H9 (cell line): ENCODE measurements at regions not wholly inside any gene's neighbourhood (a gene's known extent, or its start where the extent isn't known, plus 50 kb on each side); places are given as distances from the start of the nearest gene placed in this dataset.

Source experiments
- DNase-seq: peaks from one replicate; pipeline ENCODE4 v3.0.0-alpha.2; 2017
- H2AFZ ChIP-seq: one replicate; pipeline ENCODE4 v1.6.1; 2013; ENCODE audit warnings: mild to moderate bottlenecking, low read length, control low read depth, moderate library complexity
- H2AK5ac ChIP-seq: 2 replicates; pipeline ENCODE4 v1.6.1; 2013; ENCODE audit warnings: low read length, control low read depth, mixed read lengths; ENCODE audit not compliant: insufficient read length
- H2BK120ac ChIP-seq: one replicate; pipeline ENCODE4 v1.6.1; 2013; ENCODE audit warnings: low read depth, mild to moderate bottlenecking, low read length, control low read depth, inconsistent platforms; ENCODE audit not compliant: poor library complexity, severe bottlenecking
- H2BK12ac ChIP-seq: 2 replicates; pipeline ENCODE4 v1.6.1; 2013; ENCODE audit warnings: low read length, control low read depth, mixed read lengths, low read depth; ENCODE audit not compliant: insufficient read length
- H2BK15ac ChIP-seq: 2 replicates; pipeline ENCODE4 v1.6.1; 2013; ENCODE audit warnings: low read depth, low read length, control low read depth
- H2BK20ac ChIP-seq: one replicate; pipeline ENCODE4 v1.6.1; 2013; ENCODE audit warnings: low read depth, mild to moderate bottlenecking, low read length, control low read depth, inconsistent platforms; ENCODE audit not compliant: poor library complexity, severe bottlenecking
- H2BK5ac ChIP-seq: 2 replicates; pipeline ENCODE4 v1.6.1; 2013; ENCODE audit warnings: low read length, control low read depth, mixed read lengths; ENCODE audit not compliant: insufficient read length
- H3K14ac ChIP-seq: 2 replicates; pipeline ENCODE4 v1.6.1; 2013; ENCODE audit warnings: low read length, control low read depth; ENCODE audit not compliant: insufficient read depth
- H3K18ac ChIP-seq: 2 replicates; pipeline ENCODE4 v1.6.1; 2013; ENCODE audit warnings: low read depth, mild to moderate bottlenecking, mixed read lengths, low read length, control low read depth; ENCODE audit not compliant: insufficient read length
- H3K23ac ChIP-seq: 2 replicates; pipeline ENCODE4 v1.6.1; 2013; ENCODE audit warnings: low read length, control low read depth, mixed read lengths, low read depth; ENCODE audit not compliant: insufficient read length
- H3K23me2 ChIP-seq: 2 replicates; pipeline ENCODE4 v1.6.1; 2013; ENCODE audit warnings: low read depth, mild to moderate bottlenecking, mixed read lengths, low read length, control low read depth; ENCODE audit not compliant: insufficient read length, poor library complexity, severe bottlenecking
- H3K27ac ChIP-seq: 2 replicates; pipeline ENCODE4 v1.5.1; 2013; ENCODE audit warnings: low read length, control low read depth, mixed read lengths, low read depth; ENCODE audit not compliant: insufficient read length
- H3K27me3 ChIP-seq: 2 replicates; pipeline ENCODE4 v1.6.1; 2013; ENCODE audit warnings: low read length, control low read depth, inconsistent platforms; ENCODE audit not compliant: insufficient read depth
- H3K4ac ChIP-seq: 2 replicates; pipeline ENCODE4 v1.6.1; 2013; ENCODE audit warnings: low read depth, mild to moderate bottlenecking, control low read depth, inconsistent platforms, low read length, moderate library complexity
- H3K4me1 ChIP-seq: 2 replicates; pipeline ENCODE4 v1.6.1; 2013; ENCODE audit warnings: low read length, control low read depth, inconsistent platforms; ENCODE audit not compliant: insufficient read depth
- H3K4me2 ChIP-seq: 2 replicates; pipeline ENCODE4 v1.6.1; 2013; ENCODE audit warnings: low read length, control low read depth, mixed read lengths; ENCODE audit not compliant: insufficient read length, insufficient read depth
- H3K56ac ChIP-seq: 2 replicates; pipeline ENCODE4 v1.6.1; 2013; ENCODE audit warnings: low read depth, mild to moderate bottlenecking, mixed read lengths, low read length, control low read depth; ENCODE audit not compliant: insufficient read length
- H3K79me1 ChIP-seq: 2 replicates; pipeline ENCODE4 v1.6.1; 2013; ENCODE audit warnings: low read depth, mild to moderate bottlenecking, moderate library complexity, low read length, control low read depth, inconsistent platforms; ENCODE audit not compliant: insufficient read depth, poor library complexity, severe bottlenecking
- H3K79me2 ChIP-seq: 2 replicates; pipeline ENCODE4 v1.6.1; 2013; ENCODE audit warnings: low read length, control low read depth, inconsistent platforms; ENCODE audit not compliant: insufficient read depth
- H3K9ac ChIP-seq: 2 replicates; pipeline ENCODE4 v1.6.1; 2013; ENCODE audit warnings: low read length, control low read depth, mixed read lengths; ENCODE audit not compliant: insufficient read length; ENCODE audit errors: extremely low read depth
- H3K9me3 ChIP-seq: one replicate; pipeline ENCODE4 v1.6.1; 2013; ENCODE audit warnings: low read depth, low read length, inconsistent platforms; ENCODE audit not compliant: control insufficient read depth
- H3T11ph ChIP-seq: one replicate; pipeline ENCODE4 v1.6.1; 2013; ENCODE audit warnings: mild to moderate bottlenecking, low read length, control low read depth, inconsistent platforms
- H4K20me1 ChIP-seq: one replicate; pipeline ENCODE4 v1.6.1; 2013; ENCODE audit not compliant: control insufficient read depth, insufficient read length, insufficient read depth
- H4K5ac ChIP-seq: 2 replicates; pipeline ENCODE4 v1.6.1; 2013; ENCODE audit warnings: low read depth, mild to moderate bottlenecking, mixed read lengths, low read length, control low read depth; ENCODE audit not compliant: insufficient read length
- H4K8ac ChIP-seq: replicated peaks from 2 replicates; pipeline ENCODE4 v1.6.1; 2013; ENCODE audit warnings: low read length, control low read depth, mixed read lengths, low read depth; ENCODE audit not compliant: insufficient read length
- H4K91ac ChIP-seq: 2 replicates; pipeline ENCODE4 v1.6.1; 2013; ENCODE audit warnings: low read depth, mild to moderate bottlenecking, moderate library complexity, mixed read lengths, low read length, control low read depth; ENCODE audit not compliant: insufficient read length
- H3K27ac Mint-ChIP-seq, 3 experiments: 2 replicates in 2 of 3; 3 replicates in 1 of 3; pipeline ENCODE4 v1.8.0; 2020 to 2021; ENCODE audit warnings: mixed read lengths in 3 of 3, mild to moderate bottlenecking in 1 of 3, moderate library complexity in 1 of 3
- H3K27me3 Mint-ChIP-seq: 2 replicates; pipeline ENCODE4 v1.8.0; 2021; ENCODE audit warnings: low read depth, mild to moderate bottlenecking, moderate library complexity, mixed read lengths
- H3K36me3 Mint-ChIP-seq, 3 experiments: 2 replicates in 2 of 3; 3 replicates in 1 of 3; pipeline ENCODE4 v1.8.0; 2020 to 2021; ENCODE audit warnings: low read depth in 3 of 3, mixed read lengths in 3 of 3; ENCODE audit not compliant: insufficient read depth in 1 of 3
- H3K4me1 Mint-ChIP-seq, 2 experiments: 2 replicates each; pipeline ENCODE4 v1.8.0; 2020; ENCODE audit warnings: mixed read lengths in 2 of 2
- H3K4me3 Mint-ChIP-seq, 2 experiments: 2 replicates in 1 of 2; 3 replicates in 1 of 2; pipeline ENCODE4 v1.8.0; 2020 to 2021; ENCODE audit warnings: mild to moderate bottlenecking in 2 of 2, mixed read lengths in 2 of 2, moderate library complexity in 1 of 2
- H3K9me3 Mint-ChIP-seq, 2 experiments: 2 replicates in 1 of 2; 3 replicates in 1 of 2; pipeline ENCODE4 v1.8.0; 2020; ENCODE audit warnings: mild to moderate bottlenecking in 2 of 2, mixed read lengths in 2 of 2, moderate library complexity in 1 of 2
- WGBS: extraction: QIAGEN DNeasy Blood & Tissue Kit; methylation state at CpG from one replicate; pipeline ENCODE4 v1.1.7; 2013; ENCODE audit warnings: missing lambda C conversion rate, low lambda C conversion rate, mixed read lengths; ENCODE audit not compliant: insufficient read length; ENCODE audit errors: extremely low coverage; 5-methylcytosine and 5-hydroxymethylcytosine counted together
- TF ChIP-seq, protein P1 (sequence below): fragments of 200-600 bp; sonication (generic); conservative IDR thresholded peaks from 3 replicates; pipeline ENCODE4 v1.8.0; 2021; ENCODE audit warnings: antibody characterized with exemption, mild to moderate bottlenecking

- no peaks in the 10 kb centered on the region for H3K4me1 Mint-ChIP-seq
- Histone ChIP-seq H3K4me1 (no peaks in the 10 kb centered on the region), H3K18ac (no peak overlapping the region), H2BK15ac (no peak overlapping the region), H3K56ac (no peak overlapping the region), H3K23ac (no peak overlapping the region), H3K9me3 (peaks cover 92% of the 10 kb centered on the region), H4K20me1 (no peaks in the 10 kb centered on the region), H3K79me2 (no peaks in the 10 kb centered on the region), H3K23me2 (no peaks in the 10 kb centered on the region), H2BK120ac (no peak overlapping the region), H3K27me3 (no peaks in the 10 kb centered on the region), H2BK12ac (no peak overlapping the region), H3K79me1 (no peaks in the 10 kb centered on the region), H2AK5ac (no peak overlapping the region), H2BK20ac (no peak overlapping the region), H3K14ac (no peak overlapping the region), H4K5ac (no peak overlapping the region), H3T11ph (no peak overlapping the region), H4K8ac (no peak overlapping the region), H3K9ac (no peak overlapping the region), H4K91ac (no peak overlapping the region), H2AFZ (no peak overlapping the region), H3K4me2 (no peak overlapping the region), H2BK5ac (no peak overlapping the region), H3K27ac (no peak overlapping the region), H3K4ac (no peak overlapping the region)
- H3K27me3 Mint-ChIP-seq = no peaks in the 10 kb centered on the region
- no CpG with 5 or more reads among the region's 12 CpGs for WGBS
- TF ChIP-seq, protein P1, sequence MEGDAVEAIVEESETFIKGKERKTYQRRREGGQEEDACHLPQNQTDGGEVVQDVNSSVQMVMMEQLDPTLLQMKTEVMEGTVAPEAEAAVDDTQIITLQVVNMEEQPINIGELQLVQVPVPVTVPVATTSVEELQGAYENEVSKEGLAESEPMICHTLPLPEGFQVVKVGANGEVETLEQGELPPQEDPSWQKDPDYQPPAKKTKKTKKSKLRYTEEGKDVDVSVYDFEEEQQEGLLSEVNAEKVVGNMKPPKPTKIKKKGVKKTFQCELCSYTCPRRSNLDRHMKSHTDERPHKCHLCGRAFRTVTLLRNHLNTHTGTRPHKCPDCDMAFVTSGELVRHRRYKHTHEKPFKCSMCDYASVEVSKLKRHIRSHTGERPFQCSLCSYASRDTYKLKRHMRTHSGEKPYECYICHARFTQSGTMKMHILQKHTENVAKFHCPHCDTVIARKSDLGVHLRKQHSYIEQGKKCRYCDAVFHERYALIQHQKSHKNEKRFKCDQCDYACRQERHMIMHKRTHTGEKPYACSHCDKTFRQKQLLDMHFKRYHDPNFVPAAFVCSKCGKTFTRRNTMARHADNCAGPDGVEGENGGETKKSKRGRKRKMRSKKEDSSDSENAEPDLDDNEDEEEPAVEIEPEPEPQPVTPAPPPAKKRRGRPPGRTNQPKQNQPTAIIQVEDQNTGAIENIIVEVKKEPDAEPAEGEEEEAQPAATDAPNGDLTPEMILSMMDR = no peak
- DNase-seq = no peak
- no peak overlapping the region for H3K27ac Mint-ChIP-seq
- peaks cover 10 to 30% (median 10%) of the 10 kb centered on the region in 3 experiments for H3K36me3 Mint-ChIP-seq
- H3K9me3 Mint-ChIP-seq = peaks cover 87 to 97% of the 10 kb centered on the region in 2 experiments
- H3K4me3 Mint-ChIP-seq = no peak overlapping the region
Measured at GRCh38 chr14:106276326-106277267, 750.2 kb downstream of the TMEM121 start.
